K562 (cell line): ENCODE measurements at regions not wholly inside any gene's neighbourhood (a gene's known extent, or its start where the extent isn't known, plus 50 kb on each side); places are given as distances from the start of the nearest gene placed in this dataset.

ENCODE experiments used
- BACH1 ChIP-seq: fragments of 200-800 bp; sonication (Bioruptor generic); IDR thresholded peaks from 2 replicates; pipeline ENCODE4 v1.6.1; 2016; ENCODE audit warnings: missing genetic modification characterization, missing compliant biosample characterization
- CTCF ChIP-seq, 3 experiments: IDR thresholded peaks in 2 of 3; conservative IDR thresholded peaks in 1 of 3; 2 replicates each; pipeline ENCODE4 v1.5.1; 2011 to 2012; ENCODE audit warnings: low read length in 3 of 3, mild to moderate bottlenecking in 3 of 3, control low read depth in 2 of 3, improper control_type of control experiment in 1 of 3, inconsistent platforms in 1 of 3, low read depth in 1 of 3, mixed read lengths in 1 of 3, moderate library complexity in 1 of 3; ENCODE audit not compliant: insufficient read depth in 2 of 3
- MAX ChIP-seq: sonication (generic); formaldehyde crosslinking; IDR thresholded peaks from 2 replicates; pipeline ENCODE4 v1.9.0; 2022; ENCODE audit warnings: mild to moderate bottlenecking, missing genetic modification reagents
- NRF1 ChIP-seq, 2 experiments: fragments of 450-650 bp; IDR thresholded peaks in 1 of 2; conservative IDR thresholded peaks in 1 of 2; 2 replicates each; pipeline ENCODE4 v1.6.1; 2014; ENCODE audit warnings: mild to moderate bottlenecking in 2 of 2
- RBM34 ChIP-seq: fragments of 200-400 bp; formaldehyde crosslinking; IDR thresholded peaks from 2 replicates; pipeline ENCODE4 v1.6.1; 2018; ENCODE audit warnings: low read length, borderline replicate concordance; ENCODE audit not compliant: insufficient read depth
- SMARCE1 ChIP-seq: fragments of 450-650 bp; IDR thresholded peaks from 2 replicates; pipeline ENCODE4 v1.7.1; 2016; ENCODE audit warnings: mild to moderate bottlenecking
- SREBF2 ChIP-seq: sonication (generic); formaldehyde crosslinking; IDR thresholded peaks from 2 replicates; pipeline ENCODE4 v1.4.0; 2020; ENCODE audit warnings: mild to moderate bottlenecking, missing genetic modification reagents
- ZNF197 ChIP-seq: fragments of 200-800 bp; sonication (Bioruptor generic); IDR thresholded peaks from 2 replicates; pipeline ENCODE4 v1.6.1; 2016; ENCODE audit warnings: low read depth, missing genetic modification characterization, missing compliant biosample characterization

- TF ChIP-seq NRF1 (conservative IDR thresholded peaks at IDR 0.05 in 1 of 2, IDR thresholded peaks at IDR 0.05 in 1 of 2) (no peak), CTCF (IDR thresholded peaks at IDR 0.05 in 2 of 3, conservative IDR thresholded peaks at IDR 0.05 in 1 of 3; ENCODE audit: insufficient read depth in 2 of 3, low read depth in 1 of 3, low read length in 3 of 3) (no peak), BACH1 (tag) (no peak), RBM34 (no peak), ZNF197 (CRISPR knock-in tag) (no peak), SREBF2 (no peak), MAX (CRISPR knock-in tag) (no peak), SMARCE1 (no peak)
These were observed 991.2 kb downstream of the FLRT2 start for GRCh38 chr14:86521031-86521730.
